ENCODE measurements at regions not wholly inside any gene's neighbourhood (a gene's known extent, or its start where the extent isn't known, plus 50 kb on each side); places are given as distances from the start of the nearest gene placed in this dataset.

DNA sequence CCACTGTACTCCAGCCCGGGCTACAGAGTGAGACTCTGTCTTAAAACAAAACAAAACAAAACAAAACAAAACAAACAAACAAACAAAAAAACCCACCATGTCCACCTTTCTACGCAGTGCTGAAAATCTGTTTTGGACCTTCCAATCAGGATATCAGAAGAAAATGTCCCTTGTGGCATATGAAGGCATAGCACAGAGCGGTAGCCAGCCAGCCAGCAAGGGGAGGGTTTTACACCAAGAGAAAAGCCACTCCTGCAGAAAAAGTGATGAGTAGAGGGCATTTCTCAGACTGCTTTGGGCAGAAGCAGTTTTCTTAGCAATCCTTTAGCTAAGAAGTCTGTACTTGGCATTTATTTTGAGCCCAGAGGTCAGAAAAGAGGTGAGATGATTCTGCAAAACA, 612.2 kb downstream of the TYW1 start:
- H3K9me3 ChIP-seq (ENCODE audit: control insufficient read depth, insufficient read depth, low read length) = peaks cover 4% of the 10 kb centered on the region; the same call in 1 of the 2 replicates
- no peaks in the 10 kb centered on the region for H4K20me1 ChIP-seq (ENCODE audit: control insufficient read depth, insufficient read depth, low read depth, low read length)
- no peaks in the 10 kb centered on the region for H3K79me2 ChIP-seq (ENCODE audit: control insufficient read depth, low read length)
- H3K27me3 ChIP-seq (ENCODE audit: control insufficient read depth, low read length) = no peaks in the 10 kb centered on the region
- no peak overlapping the region for H3K4me2 ChIP-seq (ENCODE audit: low read length)
- no peak overlapping the region for H3K27ac ChIP-seq (ENCODE audit: low read depth, low read length)
- H3K9me2 ChIP-seq (replicated peaks; ENCODE audit: control insufficient read depth, low read length) = no peaks in the 10 kb centered on the region
- no peak for TF ChIP-seq EZH2phosphoT487 (IDR thresholded peaks at IDR 0.05; ENCODE audit: borderline replicate concordance, low read length)
- TF ChIP-seq, protein P1, sequence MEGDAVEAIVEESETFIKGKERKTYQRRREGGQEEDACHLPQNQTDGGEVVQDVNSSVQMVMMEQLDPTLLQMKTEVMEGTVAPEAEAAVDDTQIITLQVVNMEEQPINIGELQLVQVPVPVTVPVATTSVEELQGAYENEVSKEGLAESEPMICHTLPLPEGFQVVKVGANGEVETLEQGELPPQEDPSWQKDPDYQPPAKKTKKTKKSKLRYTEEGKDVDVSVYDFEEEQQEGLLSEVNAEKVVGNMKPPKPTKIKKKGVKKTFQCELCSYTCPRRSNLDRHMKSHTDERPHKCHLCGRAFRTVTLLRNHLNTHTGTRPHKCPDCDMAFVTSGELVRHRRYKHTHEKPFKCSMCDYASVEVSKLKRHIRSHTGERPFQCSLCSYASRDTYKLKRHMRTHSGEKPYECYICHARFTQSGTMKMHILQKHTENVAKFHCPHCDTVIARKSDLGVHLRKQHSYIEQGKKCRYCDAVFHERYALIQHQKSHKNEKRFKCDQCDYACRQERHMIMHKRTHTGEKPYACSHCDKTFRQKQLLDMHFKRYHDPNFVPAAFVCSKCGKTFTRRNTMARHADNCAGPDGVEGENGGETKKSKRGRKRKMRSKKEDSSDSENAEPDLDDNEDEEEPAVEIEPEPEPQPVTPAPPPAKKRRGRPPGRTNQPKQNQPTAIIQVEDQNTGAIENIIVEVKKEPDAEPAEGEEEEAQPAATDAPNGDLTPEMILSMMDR (IDR thresholded peaks at IDR 0.05; ENCODE audit: low read depth, low read length, poor library complexity, severe bottlenecking) = no peak
- no peak overlapping the region for H3K4me3 ChIP-seq (ENCODE audit: low read length)
- no peaks in the 10 kb centered on the region for H3F3A ChIP-seq (ENCODE audit: control insufficient read depth, insufficient read depth)
- H3K4me1 ChIP-seq (ENCODE audit: control insufficient read depth, low read length) = no peaks in the 10 kb centered on the region
- no peaks in the 10 kb centered on the region for H3K36me3 ChIP-seq (ENCODE audit: control insufficient read depth, low read length)

DNA sequence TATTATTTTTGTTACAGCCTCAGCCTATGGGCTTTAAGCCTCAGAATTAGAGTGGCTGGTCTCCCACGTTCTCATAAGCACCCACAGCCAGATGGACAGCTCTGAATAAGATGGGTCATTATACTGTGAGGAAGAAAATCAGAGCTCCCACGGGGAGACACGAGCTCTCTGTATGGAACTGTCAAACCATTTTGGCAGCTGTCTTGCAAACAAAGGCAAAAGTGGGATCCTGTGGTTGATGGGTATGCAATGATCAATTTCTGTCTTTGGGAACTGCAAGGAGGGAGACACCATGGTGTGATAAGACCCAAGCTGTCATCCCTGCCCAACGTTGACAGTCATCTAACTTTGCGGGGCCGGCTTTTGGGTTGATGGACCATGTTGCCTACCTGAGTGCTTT, 614.3 kb downstream of the TYW1 start:
- no peaks in the 10 kb centered on the region for H3F3A ChIP-seq (ENCODE audit: control insufficient read depth, insufficient read depth)
- H3K79me2 ChIP-seq (ENCODE audit: control insufficient read depth, low read length) = no peaks in the 10 kb centered on the region
- H3K27me3 ChIP-seq (ENCODE audit: control insufficient read depth, low read length) = no peaks in the 10 kb centered on the region
- H3K4me1 ChIP-seq (ENCODE audit: control insufficient read depth, low read length) = no peaks in the 10 kb centered on the region
- H3K4me2 ChIP-seq (ENCODE audit: low read length) = no peak overlapping the region
- H4K20me1 ChIP-seq (ENCODE audit: control insufficient read depth, insufficient read depth, low read depth, low read length) = no peaks in the 10 kb centered on the region
- no peaks in the 10 kb centered on the region for H3K9me2 ChIP-seq (replicated peaks; ENCODE audit: control insufficient read depth, low read length)
- H3K36me3 ChIP-seq (ENCODE audit: control insufficient read depth, low read length) = no peaks in the 10 kb centered on the region
- no peak overlapping the region for H3K27ac ChIP-seq (ENCODE audit: low read depth, low read length)
- no peak overlapping the region for H3K4me3 ChIP-seq (ENCODE audit: low read length)
- TF ChIP-seq EZH2phosphoT487 (IDR thresholded peaks at IDR 0.05; ENCODE audit: borderline replicate concordance, low read length) = no peak
- TF ChIP-seq, protein P1 (IDR thresholded peaks at IDR 0.05; ENCODE audit: low read depth, low read length, poor library complexity, severe bottlenecking) = no peak
- H3K9me3 ChIP-seq (ENCODE audit: control insufficient read depth, insufficient read depth, low read length) = no peaks in the 10 kb centered on the region; the same call in 1 of the 2 replicates

DNA sequence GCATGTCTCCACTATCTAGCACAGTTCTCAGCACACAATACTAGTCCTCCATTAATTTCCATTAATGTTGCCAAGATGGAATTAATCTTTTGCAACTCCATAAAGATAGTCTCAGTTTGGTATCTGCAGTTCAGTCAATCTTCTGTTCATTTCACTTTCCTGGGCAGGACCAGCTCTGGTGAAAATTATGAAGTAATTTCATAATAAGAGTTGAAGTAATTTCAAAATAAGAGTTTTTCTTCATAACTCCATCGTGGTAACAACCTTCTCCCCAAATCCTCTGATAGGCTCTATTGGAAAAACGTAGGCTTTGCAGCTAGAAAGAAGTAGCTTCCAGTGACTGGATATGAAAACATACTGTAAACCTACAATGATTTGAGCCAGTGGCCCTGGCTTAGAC, 618.2 kb downstream of the TYW1 start:
- Histone ChIP-seq H3K36me3 (ENCODE audit: control insufficient read depth, low read length) (no peaks in the 10 kb centered on the region), H3K79me2 (ENCODE audit: control insufficient read depth, low read length) (no peaks in the 10 kb centered on the region), H3K27ac (ENCODE audit: low read depth, low read length) (no peak overlapping the region), H3K27me3 (ENCODE audit: control insufficient read depth, low read length) (no peaks in the 10 kb centered on the region), H3K9me3 (ENCODE audit: control insufficient read depth, insufficient read depth, low read length) (no peaks in the 10 kb centered on the region; the same call in 1 of the 2 replicates), H3K4me1 (ENCODE audit: control insufficient read depth, low read length) (no peaks in the 10 kb centered on the region), H3K9me2 (replicated peaks; ENCODE audit: control insufficient read depth, low read length) (no peaks in the 10 kb centered on the region), H4K20me1 (ENCODE audit: control insufficient read depth, insufficient read depth, low read depth, low read length) (no peaks in the 10 kb centered on the region), H3K4me2 (ENCODE audit: low read length) (no peak overlapping the region), H3F3A (ENCODE audit: control insufficient read depth, insufficient read depth) (no peaks in the 10 kb centered on the region), H3K4me3 (ENCODE audit: low read length) (no peak overlapping the region)
- TF ChIP-seq EZH2phosphoT487 (IDR thresholded peaks at IDR 0.05; ENCODE audit: borderline replicate concordance, low read length) = no peak
- TF ChIP-seq, protein P1 (IDR thresholded peaks at IDR 0.05; ENCODE audit: low read depth, low read length, poor library complexity, severe bottlenecking) = no peak

Measured in DOHH2 (cell line).